ENCODE measurements at regions not wholly inside any gene's neighbourhood (a gene's known extent, or its start where the extent isn't known, plus 50 kb on each side); places are given as distances from the start of the nearest gene placed in this dataset.

DNA sequence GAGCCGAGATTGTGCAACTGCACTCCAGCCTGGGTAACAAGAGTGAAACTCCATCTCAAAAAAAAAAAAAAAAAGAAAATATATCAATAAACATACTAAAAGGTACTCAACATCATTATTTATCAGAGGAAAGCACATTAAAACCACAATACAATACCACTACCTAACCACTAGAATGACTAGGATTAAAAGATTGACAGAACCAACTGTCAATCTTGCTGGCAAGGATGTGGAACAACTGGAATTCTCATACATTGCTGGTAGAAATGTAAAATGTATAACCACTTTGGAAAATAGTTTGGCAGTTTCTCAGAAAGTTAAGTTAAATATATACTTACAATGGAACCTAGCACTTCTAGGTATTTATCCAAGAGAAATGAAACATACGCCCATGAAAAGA lies 88.6 kb downstream of the B3GNT2 start:
- Histone ChIP-seq H3K9ac (ENCODE audit: low read depth, low read length) (no peak overlapping the region), H3K27me3 (ENCODE audit: control insufficient read depth, insufficient read depth, low read length) (no peaks in the 10 kb centered on the region), H3K4me1 (ENCODE audit: control insufficient read depth, insufficient read depth, low read length) (peaks cover 6% of the 10 kb centered on the region), H3K9me3 (replicated peaks; ENCODE audit: low read length) (peaks cover 7% of the 10 kb centered on the region), H3K4me2 (ENCODE audit: low read length) (no peak overlapping the region), H3K36me3 (ENCODE audit: insufficient read depth, low read length) (no peaks in the 10 kb centered on the region), H3K4me3 (ENCODE audit: low read length) (no peak overlapping the region)

DNA sequence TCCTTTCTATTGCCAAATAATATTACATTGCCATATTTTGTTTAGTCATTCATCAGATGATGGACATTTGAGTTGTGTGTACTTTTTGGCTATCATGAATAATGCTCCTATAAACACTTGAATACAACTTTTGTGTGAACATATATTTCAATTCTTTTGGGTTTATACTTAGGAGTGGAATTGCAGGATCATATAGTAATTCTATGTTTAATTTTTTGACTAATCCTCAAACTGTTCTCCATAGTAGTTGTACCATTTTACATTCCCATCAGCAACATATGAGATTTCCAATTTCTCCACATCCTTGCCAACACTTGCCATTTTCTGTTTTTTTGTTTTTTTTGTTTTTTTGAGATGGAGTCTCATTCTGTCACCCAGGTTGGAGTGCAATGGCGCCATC lies 87.2 kb downstream of the B3GNT2 start:
- Histone ChIP-seq H3K27me3 (ENCODE audit: control insufficient read depth, insufficient read depth, low read length) (no peaks in the 10 kb centered on the region), H3K4me2 (ENCODE audit: low read length) (no peak overlapping the region), H3K4me1 (ENCODE audit: control insufficient read depth, insufficient read depth, low read length) (peaks cover 4% of the 10 kb centered on the region), H3K36me3 (ENCODE audit: insufficient read depth, low read length) (no peaks in the 10 kb centered on the region), H3K9ac (ENCODE audit: low read depth, low read length) (no peak overlapping the region), H3K9me3 (replicated peaks; ENCODE audit: low read length) (peaks cover 7% of the 10 kb centered on the region), H3K4me3 (ENCODE audit: low read length) (no peak overlapping the region)

DNA sequence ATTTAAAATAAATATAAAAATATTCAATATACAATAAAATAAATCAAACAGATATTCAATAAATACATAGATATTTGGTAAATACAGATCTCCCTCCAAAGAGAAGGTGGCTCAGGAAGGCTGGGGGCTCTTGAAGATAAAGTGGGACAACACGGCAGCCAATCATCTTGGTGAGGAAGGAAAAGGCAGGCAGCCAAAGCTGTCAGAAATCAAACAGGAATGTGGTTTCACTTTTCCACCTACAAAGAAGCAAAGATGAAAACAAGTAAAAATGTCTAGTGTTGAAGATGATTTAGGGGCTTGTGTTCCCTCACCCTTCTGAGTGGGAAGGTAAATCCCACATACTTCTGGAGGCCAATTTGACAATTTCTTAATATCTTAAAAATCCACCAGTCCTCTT lies 85.7 kb downstream of the B3GNT2 start:
- no peak overlapping the region for H3K4me3 ChIP-seq (ENCODE audit: low read length)
- H3K9me3 ChIP-seq (replicated peaks; ENCODE audit: low read length): peaks cover 10% of the 10 kb centered on the region
- no peaks in the 10 kb centered on the region for H3K27me3 ChIP-seq (ENCODE audit: control insufficient read depth, insufficient read depth, low read length)
- H3K4me2 ChIP-seq (ENCODE audit: low read length): no peak overlapping the region
- H3K9ac ChIP-seq (ENCODE audit: low read depth, low read length): no peak overlapping the region
- no peaks in the 10 kb centered on the region for H3K36me3 ChIP-seq (ENCODE audit: insufficient read depth, low read length)
- H3K4me1 ChIP-seq (ENCODE audit: control insufficient read depth, insufficient read depth, low read length): no peaks in the 10 kb centered on the region

DNA sequence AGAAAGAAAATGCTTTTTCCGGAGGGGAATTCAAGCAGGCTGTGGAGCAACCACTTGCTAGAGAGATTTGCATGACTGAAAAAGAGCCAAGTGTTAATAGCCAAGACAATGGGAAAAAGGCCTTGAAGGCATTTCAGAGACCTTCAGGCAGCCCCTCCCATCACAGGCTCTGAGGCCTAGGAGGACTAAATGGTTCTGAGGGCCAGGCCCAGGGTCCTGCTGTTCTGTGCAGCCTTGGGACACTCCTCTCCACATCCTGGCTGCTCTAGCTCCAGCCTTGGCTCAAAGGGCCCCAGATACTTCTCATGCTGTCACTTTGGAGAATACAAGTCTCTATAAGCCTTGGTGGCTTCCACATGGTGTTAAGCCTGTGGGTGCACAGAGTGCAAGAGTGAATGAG lies 81.8 kb downstream of the B3GNT2 start:
- H3K27me3 ChIP-seq (ENCODE audit: control insufficient read depth, insufficient read depth, low read length): no peaks in the 10 kb centered on the region
- H3K36me3 ChIP-seq (ENCODE audit: insufficient read depth, low read length): no peaks in the 10 kb centered on the region
- no peak overlapping the region for H3K4me2 ChIP-seq (ENCODE audit: low read length)
- peaks cover 3% of the 10 kb centered on the region for H3K9me3 ChIP-seq (replicated peaks; ENCODE audit: low read length)
- H3K4me1 ChIP-seq (ENCODE audit: control insufficient read depth, insufficient read depth, low read length): no peaks in the 10 kb centered on the region
- no peak overlapping the region for H3K9ac ChIP-seq (ENCODE audit: low read depth, low read length)
- H3K4me3 ChIP-seq (ENCODE audit: low read length): no peak overlapping the region

Measured in skeletal muscle satellite cell (primary cell).